ENCODE measurements at regions not wholly inside any gene's neighbourhood (a gene's known extent, or its start where the extent isn't known, plus 50 kb on each side); places are given as distances from the start of the nearest gene placed in this dataset.

- no peak for TF ChIP-seq CTCF (IDR thresholded peaks at IDR 0.05)
- no peak for TF ChIP-seq POLR2A (IDR thresholded peaks at IDR 0.05)
These were observed 631.9 kb downstream of the PSAT1 start for GRCh38 chr9:78928625-78929405.

Data from testis (tissue), 2 donors.